CD4-positive, CD25-positive, alpha-beta regulatory T cell (primary cell): ENCODE measurements at regions not wholly inside any gene's neighbourhood (a gene's known extent, or its start where the extent isn't known, plus 50 kb on each side); places are given as distances from the start of the nearest gene placed in this dataset.
"Not testable (repeated sequence)": the region's sequence is repeated elsewhere in the genome, so short reads cannot be mapped to it uniquely, and the experiment has no call there.

Source experiments
- ATAC-seq, 2 donors: fragments of 150-1000 bp; cut with Tn5 transposase; one replicate each; pipeline ENCODE4 v1.10.0; 2021; ENCODE audit warnings: low read depth in 2 of 2, moderate number of reproducible peaks in 2 of 2, moderate library complexity in 1 of 2
- DNase-seq, 3 donors: peaks; one replicate each; pipeline versions ENCODE4 v3.0.0 to v3.0.0-alpha.2; 2012 to 2022; ENCODE audit warnings: mixed read lengths in 1 of 3
- H3K27ac ChIP-seq: one replicate; pipeline ENCODE4 v1.7.0; 2013; ENCODE audit warnings: mild to moderate bottlenecking, low read length; ENCODE audit not compliant: insufficient read depth, poor library complexity, severe bottlenecking
- H3K27me3 ChIP-seq: one replicate; pipeline ENCODE4 v1.7.0; 2013; ENCODE audit warnings: low read length; ENCODE audit not compliant: control insufficient read depth, insufficient read depth
- H3K36me3 ChIP-seq: one replicate; pipeline ENCODE4 v1.7.0; 2013; ENCODE audit warnings: mild to moderate bottlenecking, low read length, moderate library complexity; ENCODE audit not compliant: control insufficient read depth, insufficient read depth
- H3K4me1 ChIP-seq: 2 replicates; pipeline ENCODE4 v1.7.0; 2013; ENCODE audit warnings: mild to moderate bottlenecking, low read length; ENCODE audit not compliant: insufficient read depth, control insufficient read depth, poor library complexity, severe bottlenecking
- H3K4me3 ChIP-seq: one replicate; pipeline ENCODE4 v1.7.0; 2013; ENCODE audit warnings: low read depth, mild to moderate bottlenecking, low read length, moderate library complexity
- H3K9me3 ChIP-seq, 2 experiments: 1 replicate in 1 of 2; 2 replicates in 1 of 2; pipeline ENCODE4 v1.7.0; 2013; ENCODE audit warnings: low read length in 2 of 2, mild to moderate bottlenecking in 1 of 2, moderate library complexity in 1 of 2; ENCODE audit not compliant: control insufficient read depth in 2 of 2
- H3K27ac Mint-ChIP-seq, 3 donors: one replicate each; pipeline ENCODE4 v1.8.0; 2020 to 2022; ENCODE audit warnings: mild to moderate bottlenecking in 3 of 3, mixed read lengths in 3 of 3, moderate library complexity in 2 of 3
- H3K27me3 Mint-ChIP-seq: one replicate; pipeline ENCODE4 v1.8.0; 2022; ENCODE audit warnings: mild to moderate bottlenecking, mixed read lengths
- H3K36me3 Mint-ChIP-seq: one replicate; pipeline ENCODE4 v1.8.0; 2020; ENCODE audit warnings: mixed read lengths
- H3K4me1 Mint-ChIP-seq, 4 donors: one replicate each; pipeline ENCODE4 v1.8.0; 2020 to 2022; ENCODE audit warnings: mixed read lengths in 4 of 4, mild to moderate bottlenecking in 1 of 4
- H3K4me3 Mint-ChIP-seq, 4 donors: one replicate each; pipeline ENCODE4 v1.8.0; 2020 to 2022; ENCODE audit warnings: mild to moderate bottlenecking in 4 of 4, mixed read lengths in 4 of 4, moderate library complexity in 3 of 4
- H3K9me3 Mint-ChIP-seq, 7 donors: one replicate each; pipeline ENCODE4 v1.8.0; 2020 to 2022; ENCODE audit warnings: mixed read lengths in 7 of 7, mild to moderate bottlenecking in 3 of 7, moderate library complexity in 2 of 7

DNA sequence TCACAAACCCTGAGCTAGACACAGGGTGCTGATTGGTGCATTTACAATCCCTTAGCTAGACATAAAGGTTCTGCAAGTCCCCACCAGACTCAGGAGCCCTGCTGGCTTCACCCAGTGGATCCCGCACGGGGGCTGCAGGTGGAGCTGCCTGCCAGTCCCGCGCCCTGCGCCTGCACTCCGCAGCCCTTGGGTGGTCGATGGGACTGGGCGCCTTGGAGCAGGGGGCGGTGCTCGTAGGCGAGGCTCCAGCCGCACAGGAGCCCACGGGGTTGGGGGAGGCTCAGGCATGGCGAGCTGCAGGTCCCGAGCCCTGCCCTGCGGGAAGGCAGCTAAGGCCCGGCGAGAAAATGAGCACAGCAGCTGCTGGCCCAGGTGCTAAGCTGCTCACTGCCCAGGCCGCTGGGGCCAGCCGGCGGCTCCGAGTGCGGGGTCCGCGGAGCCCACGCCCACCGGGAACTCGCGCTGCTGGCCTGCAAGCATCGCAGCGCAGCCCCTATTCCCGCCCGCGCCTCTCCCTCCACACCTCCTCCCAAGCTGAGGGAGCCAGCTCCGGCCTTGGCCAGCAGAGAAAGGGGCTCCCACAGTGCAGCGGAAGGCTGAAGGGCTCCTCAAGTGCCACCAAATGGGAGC lies 155.2 kb downstream of the SLC25A46 start:
- H3K9me3 ChIP-seq, H3K27me3 Mint-ChIP-seq, H3K4me3 Mint-ChIP-seq, H3K4me1 ChIP-seq, H3K4me1 Mint-ChIP-seq, H3K27me3 ChIP-seq, H3K4me3 ChIP-seq, DNase-seq, H3K27ac Mint-ChIP-seq, H3K27ac ChIP-seq, ATAC-seq, H3K36me3 ChIP-seq, H3K36me3 Mint-ChIP-seq: not testable (repeated sequence)
- H3K9me3 Mint-ChIP-seq = peaks cover 0 to 19% (median 4%) of the 10 kb centered on the region in 7 donors

DNA sequence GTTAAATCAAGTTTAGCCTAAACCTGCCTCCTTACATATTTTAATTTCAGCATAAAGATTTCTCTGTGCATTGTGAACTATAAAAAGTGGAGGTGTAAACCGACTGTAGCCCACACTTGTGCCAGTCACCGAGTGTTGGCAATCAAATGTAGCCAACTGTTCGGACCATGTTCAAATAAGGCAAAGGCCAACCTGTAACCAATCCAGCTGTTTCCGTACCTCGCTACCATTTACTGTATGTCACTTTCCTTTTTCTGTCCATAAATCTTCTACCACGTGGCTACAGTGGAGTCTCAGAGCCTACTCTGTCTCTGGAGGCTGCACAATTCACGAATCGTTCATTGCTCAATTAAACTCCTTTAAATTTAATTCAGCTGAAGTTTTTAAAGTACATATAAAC lies 156.0 kb downstream of the SLC25A46 start:
- peaks cover 0 to 14% (median 4%) of the 10 kb centered on the region in 7 donors for H3K9me3 Mint-ChIP-seq
- DNase-seq (no peak), ATAC-seq (no peak)
- H3K36me3 ChIP-seq = no peaks in the 10 kb centered on the region
- H3K27me3 ChIP-seq = no peaks in the 10 kb centered on the region
- no peaks in the 10 kb centered on the region for H3K9me3 ChIP-seq
- no peak overlapping the region for H3K4me3 Mint-ChIP-seq
- no peaks in the 10 kb centered on the region for H3K4me1 ChIP-seq
- H3K27ac Mint-ChIP-seq = no peak overlapping the region
- peaks cover 7% of the 10 kb centered on the region for H3K27me3 Mint-ChIP-seq
- H3K4me3 ChIP-seq = no peak overlapping the region
- H3K27ac ChIP-seq = no peak overlapping the region
- no peaks in the 10 kb centered on the region for H3K4me1 Mint-ChIP-seq
- no peaks in the 10 kb centered on the region for H3K36me3 Mint-ChIP-seq

DNA sequence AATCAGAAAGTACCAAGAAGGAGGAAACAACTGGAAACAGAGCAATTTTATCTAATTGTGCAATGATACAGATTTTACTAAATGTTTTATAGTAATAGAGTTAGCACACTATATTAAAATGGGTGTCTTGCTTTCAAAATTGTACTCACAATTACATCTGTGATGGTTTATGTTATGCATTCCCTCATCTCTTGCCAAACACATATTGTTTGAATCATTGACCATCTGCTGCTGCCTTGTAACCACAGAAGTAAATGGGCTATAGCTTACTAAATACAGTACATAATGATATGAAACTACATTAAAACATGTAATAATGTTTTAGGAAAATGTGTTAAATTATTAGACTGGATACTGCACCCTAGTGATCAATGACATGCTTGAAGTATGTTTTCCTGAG lies 158.1 kb downstream of the SLC25A46 start:
- Mint-ChIP-seq H3K36me3 (no peaks in the 10 kb centered on the region), H3K4me1 (no peaks in the 10 kb centered on the region), H3K27ac (no peak overlapping the region), H3K4me3 (no peak overlapping the region), H3K9me3 (peaks cover 0 to 2% (median 0%) of the 10 kb centered on the region in 7 donors), H3K27me3 (peaks cover 7% of the 10 kb centered on the region)
- Histone ChIP-seq H3K27ac (no peak overlapping the region), H3K4me1 (no peaks in the 10 kb centered on the region), H3K9me3 (no peaks in the 10 kb centered on the region), H3K27me3 (no peaks in the 10 kb centered on the region), H3K4me3 (no peak overlapping the region), H3K36me3 (no peaks in the 10 kb centered on the region)
- DNase-seq (no peak), ATAC-seq (no peak)

DNA sequence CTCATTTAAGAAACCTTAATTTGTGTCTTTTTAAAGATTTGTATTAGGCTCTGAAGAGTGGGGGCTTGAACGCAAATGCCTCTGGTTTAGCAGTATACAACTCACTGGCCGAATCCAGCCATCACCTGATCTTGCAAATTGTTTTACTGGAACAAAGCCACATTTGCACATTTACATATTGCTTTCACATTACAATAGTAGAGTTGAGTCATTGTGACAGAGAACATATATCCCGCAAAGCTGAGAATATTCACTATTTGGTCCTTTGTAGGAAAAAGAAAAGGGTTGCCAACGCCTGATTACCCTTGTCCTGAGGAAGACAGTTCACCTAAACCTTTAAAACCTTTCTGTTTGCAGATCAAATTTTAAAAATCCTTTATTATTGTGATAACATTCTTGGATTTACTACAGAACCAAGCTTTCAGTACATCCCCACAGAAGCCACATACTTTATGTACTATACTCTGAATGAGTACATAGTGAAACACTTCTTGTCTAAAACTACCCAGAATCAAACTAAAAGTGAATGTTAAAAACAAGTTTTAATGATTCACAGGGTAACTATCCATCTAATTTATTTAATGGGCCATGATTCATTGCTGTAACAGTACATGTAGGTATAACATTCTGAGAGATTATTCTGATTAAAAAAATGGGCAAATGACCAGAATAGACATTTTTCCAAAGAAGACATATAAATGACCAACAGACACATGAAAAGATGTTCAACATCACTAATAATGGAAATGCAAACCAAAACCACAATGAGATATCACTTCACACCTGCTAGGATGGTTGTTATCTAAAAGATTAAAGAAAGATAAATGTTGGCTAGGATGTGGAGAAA lies 161.0 kb downstream of the SLC25A46 start:
- H3K27ac ChIP-seq = no peak overlapping the region
- no peaks in the 10 kb centered on the region for H3K27me3 ChIP-seq
- H3K4me1 ChIP-seq = no peaks in the 10 kb centered on the region
- H3K9me3 ChIP-seq = no peaks in the 10 kb centered on the region
- ATAC-seq (no peak), DNase-seq (no peak)
- no peak overlapping the region for H3K27ac Mint-ChIP-seq
- H3K9me3 Mint-ChIP-seq = peaks cover 0 to 1% (median 0%) of the 10 kb centered on the region in 7 donors
- no peak overlapping the region for H3K4me3 Mint-ChIP-seq
- H3K27me3 Mint-ChIP-seq = peaks cover 10% of the 10 kb centered on the region
- no peaks in the 10 kb centered on the region for H3K36me3 Mint-ChIP-seq
- no peaks in the 10 kb centered on the region for H3K36me3 ChIP-seq
- no peak overlapping the region for H3K4me3 ChIP-seq
- H3K4me1 Mint-ChIP-seq = no peaks in the 10 kb centered on the region

DNA sequence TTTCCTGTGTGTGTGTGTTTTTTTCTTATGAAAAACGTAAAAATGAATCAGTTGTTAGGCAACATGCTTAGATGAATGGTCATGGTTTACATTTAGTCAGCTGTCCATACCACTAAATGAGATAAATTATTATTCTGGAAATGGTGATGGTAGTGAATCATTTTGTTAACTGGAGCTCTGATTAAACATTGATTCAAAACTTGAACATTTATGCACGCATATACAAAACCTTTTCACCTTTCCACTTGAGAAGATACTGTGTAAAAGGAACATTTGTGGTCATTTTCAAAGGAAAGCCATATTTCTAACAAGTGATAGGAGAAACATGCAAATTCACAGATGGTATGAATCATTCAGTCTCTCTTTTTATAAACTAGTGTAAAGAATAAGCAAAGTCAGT lies 162.0 kb downstream of the SLC25A46 start:
- H3K36me3 ChIP-seq = no peaks in the 10 kb centered on the region
- Mint-ChIP-seq H3K36me3 (no peaks in the 10 kb centered on the region), H3K27me3 (peaks cover 10% of the 10 kb centered on the region), H3K4me1 (no peaks in the 10 kb centered on the region), H3K4me3 (no peak overlapping the region), H3K27ac (no peak overlapping the region), H3K9me3 (peaks cover 0 to 2% (median 0%) of the 10 kb centered on the region in 7 donors)
- no peaks in the 10 kb centered on the region for H3K4me1 ChIP-seq
- ATAC-seq (no peak), DNase-seq (no peak)
- H3K9me3 ChIP-seq = no peaks in the 10 kb centered on the region
- H3K27ac ChIP-seq = no peak overlapping the region
- H3K27me3 ChIP-seq = no peaks in the 10 kb centered on the region
- H3K4me3 ChIP-seq = no peak overlapping the region

DNA sequence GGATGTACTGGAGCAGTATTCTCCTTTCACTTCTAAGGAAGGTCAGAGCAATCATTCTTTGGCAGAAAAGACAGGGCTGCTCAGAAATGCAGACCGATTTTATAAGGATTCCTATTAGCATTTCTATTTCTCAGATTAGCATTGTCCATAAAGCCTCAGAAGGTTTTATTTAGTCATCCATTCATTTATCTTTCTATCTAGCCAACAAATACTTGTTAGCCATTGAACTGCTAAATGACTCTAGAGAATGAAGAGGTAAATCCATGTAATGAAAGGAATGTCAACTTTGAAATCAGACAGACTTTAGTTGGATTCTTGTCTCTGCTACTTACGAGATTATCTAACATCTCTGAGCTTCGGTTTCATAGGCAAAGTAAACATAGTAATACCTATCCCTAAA lies 165.2 kb downstream of the SLC25A46 start:
- no peaks in the 10 kb centered on the region for H3K9me3 ChIP-seq
- no peak overlapping the region for H3K4me3 ChIP-seq
- no peak overlapping the region for H3K27ac ChIP-seq
- ATAC-seq (no peak), DNase-seq (no peak)
- Mint-ChIP-seq H3K4me3 (no peak overlapping the region), H3K9me3 (peaks cover 0 to 4% (median 0%) of the 10 kb centered on the region in 7 donors), H3K27me3 (peaks cover 4% of the 10 kb centered on the region), H3K4me1 (no peaks in the 10 kb centered on the region), H3K36me3 (no peaks in the 10 kb centered on the region), H3K27ac (no peak overlapping the region)
- no peaks in the 10 kb centered on the region for H3K4me1 ChIP-seq
- no peaks in the 10 kb centered on the region for H3K36me3 ChIP-seq
- no peaks in the 10 kb centered on the region for H3K27me3 ChIP-seq

DNA sequence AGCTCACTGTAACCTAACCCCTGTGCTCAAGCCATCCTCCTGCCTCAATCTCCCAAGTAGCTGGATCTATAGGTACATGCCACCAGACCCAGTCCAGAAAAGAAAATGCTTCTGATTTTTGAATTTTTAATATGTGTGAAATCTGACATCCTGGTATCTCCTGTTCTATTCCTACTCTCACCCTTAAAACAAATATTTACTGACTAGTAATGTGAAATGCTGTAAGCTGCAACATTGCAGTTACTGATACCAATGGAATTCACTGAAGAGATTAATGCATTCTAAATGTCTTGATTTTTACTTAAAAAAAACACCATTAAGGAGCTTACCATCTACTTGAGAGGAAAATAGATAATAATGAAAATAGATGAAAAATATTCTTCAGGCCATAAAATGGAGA lies 162.7 kb upstream of the TSLP start:
- H3K27me3 Mint-ChIP-seq = no peaks in the 10 kb centered on the region
- Histone ChIP-seq H3K27me3 (no peaks in the 10 kb centered on the region), H3K27ac (no peak overlapping the region), H3K4me3 (no peak overlapping the region), H3K9me3 (no peaks in the 10 kb centered on the region), H3K4me1 (no peaks in the 10 kb centered on the region), H3K36me3 (no peaks in the 10 kb centered on the region)
- peak overlapping the region in 1 of 3 donors; percentile 6 for H3K27ac Mint-ChIP-seq
- H3K4me3 Mint-ChIP-seq = no peak overlapping the region
- H3K9me3 Mint-ChIP-seq = peaks cover 0 to 4% (median 2%) of the 10 kb centered on the region in 7 donors
- ATAC-seq = no peak
- no peak for DNase-seq
- no peaks in the 10 kb centered on the region for H3K4me1 Mint-ChIP-seq
- no peaks in the 10 kb centered on the region for H3K36me3 Mint-ChIP-seq

DNA sequence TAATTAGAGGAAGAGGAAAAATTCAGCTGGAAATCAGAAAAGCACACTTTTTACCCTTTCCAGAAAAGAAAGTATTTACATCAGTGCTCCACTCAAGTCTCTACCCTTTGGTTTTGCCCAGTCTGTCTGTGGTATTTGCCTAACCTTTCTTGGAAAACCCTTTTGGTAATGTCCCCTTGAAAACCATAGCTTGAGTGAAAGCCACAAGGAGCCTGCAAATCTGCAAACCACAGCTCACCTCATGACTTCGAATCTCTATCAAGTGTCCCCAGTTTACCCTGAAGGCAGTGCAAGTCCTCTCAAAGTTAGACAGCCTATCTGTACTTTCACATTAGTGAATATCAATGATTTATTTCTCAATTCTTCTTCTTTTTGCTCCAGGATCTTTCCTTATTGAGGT lies 162.1 kb upstream of the TSLP start:
- no peaks in the 10 kb centered on the region for H3K9me3 ChIP-seq
- no peaks in the 10 kb centered on the region for H3K36me3 ChIP-seq
- no peaks in the 10 kb centered on the region for H3K4me1 ChIP-seq
- no peaks in the 10 kb centered on the region for H3K27me3 Mint-ChIP-seq
- no peak overlapping the region for H3K27ac ChIP-seq
- ATAC-seq = no peak
- no peak overlapping the region for H3K4me3 Mint-ChIP-seq
- no peak for DNase-seq
- no peaks in the 10 kb centered on the region for H3K27me3 ChIP-seq
- H3K27ac Mint-ChIP-seq = no peak overlapping the region
- H3K9me3 Mint-ChIP-seq = peaks cover 0 to 4% (median 2%) of the 10 kb centered on the region in 7 donors
- H3K4me3 ChIP-seq = no peak overlapping the region
- no peaks in the 10 kb centered on the region for H3K36me3 Mint-ChIP-seq
- H3K4me1 Mint-ChIP-seq = no peaks in the 10 kb centered on the region
